GM23338 (cell line): ENCODE measurements at regions not wholly inside any gene's neighbourhood (a gene's known extent, or its start where the extent isn't known, plus 50 kb on each side); places are given as distances from the start of the nearest gene placed in this dataset.

Experiments
- ATAC-seq: fragments of 200-7000 bp; cut with Tn5 transposase; 3 replicates; pipeline ENCODE4 v1.9.1; 2020
- DNase-seq: peaks from one replicate; pipeline ENCODE4 v3.0.0-alpha.2; 2015; ENCODE audit warnings: low spot score
- H2AFZ ChIP-seq: fragments of 200-600 bp; sonication (generic); 2 replicates; pipeline ENCODE4 v1.8.0; 2016; ENCODE audit warnings: antibody characterized with exemption, mild to moderate bottlenecking, moderate library complexity
- H3F3A ChIP-seq: fragments of 200-600 bp; sonication (generic); replicated peaks from 2 replicates; pipeline ENCODE4 v1.8.0; 2017; ENCODE audit warnings: antibody characterized with exemption, mixed run types, low read depth
- H3K27ac ChIP-seq: fragments of 200-600 bp; sonication (generic); 2 replicates; pipeline ENCODE4 v1.6.1; 2016; ENCODE audit warnings: low read depth
- H3K27me3 ChIP-seq: fragments of 200-600 bp; sonication (generic); 2 replicates; pipeline ENCODE4 v1.8.0; 2016; ENCODE audit warnings: mild to moderate bottlenecking, mixed run types, moderate library complexity; ENCODE audit not compliant: insufficient read depth
- H3K36me3 ChIP-seq: fragments of 200-600 bp; sonication (generic); 2 replicates; pipeline ENCODE4 v1.8.0; 2016; ENCODE audit warnings: mild to moderate bottlenecking; ENCODE audit not compliant: insufficient read depth
- H3K4me1 ChIP-seq: fragments of 200-600 bp; sonication (generic); 2 replicates; pipeline ENCODE4 v1.8.0; 2016; ENCODE audit warnings: mild to moderate bottlenecking, moderate library complexity; ENCODE audit not compliant: insufficient read depth
- H3K4me2 ChIP-seq: fragments of 200-600 bp; sonication (generic); 2 replicates; pipeline ENCODE4 v1.7.1; 2017; ENCODE audit warnings: mixed run types
- H3K4me3 ChIP-seq: fragments of 200-600 bp; sonication (generic); 2 replicates; pipeline ENCODE4 v1.6.1; 2016; ENCODE audit warnings: mixed run types
- H3K79me2 ChIP-seq: fragments of 200-600 bp; sonication (generic); replicated peaks from 2 replicates; pipeline ENCODE4 v1.8.0; 2017; ENCODE audit warnings: mild to moderate bottlenecking; ENCODE audit not compliant: insufficient read depth
- H3K9me2 ChIP-seq: fragments of 200-600 bp; sonication (generic); 2 replicates; pipeline ENCODE4 v1.8.0; 2017; ENCODE audit not compliant: insufficient read depth
- H4K20me1 ChIP-seq: fragments of 200-600 bp; sonication (generic); replicated peaks from 2 replicates; pipeline ENCODE4 v1.8.0; 2017; ENCODE audit warnings: mild to moderate bottlenecking; ENCODE audit not compliant: insufficient read depth
- H3K27ac Mint-ChIP-seq: 2 replicates; pipeline ENCODE4 v1.8.0; 2020; ENCODE audit warnings: inconsistent platforms, mild to moderate bottlenecking, moderate library complexity, mixed read lengths
- H3K27me3 Mint-ChIP-seq: 3 replicates; pipeline ENCODE4 v1.8.0; 2022; ENCODE audit warnings: low read depth, mild to moderate bottlenecking, moderate library complexity, mixed read lengths, inconsistent platforms; ENCODE audit not compliant: insufficient read depth, poor library complexity
- H3K36me3 Mint-ChIP-seq: 3 replicates; pipeline ENCODE4 v1.8.0; 2021; ENCODE audit warnings: low read depth, mild to moderate bottlenecking, inconsistent platforms, moderate library complexity, mixed read lengths
- H3K4me1 Mint-ChIP-seq: 3 replicates; pipeline ENCODE4 v1.8.0; 2020; ENCODE audit warnings: mild to moderate bottlenecking, inconsistent platforms, mixed read lengths
- H3K4me3 Mint-ChIP-seq: 3 replicates; pipeline ENCODE4 v1.8.0; 2021; ENCODE audit warnings: moderate library complexity, mild to moderate bottlenecking, inconsistent platforms, mixed read lengths
- H3K9me3 Mint-ChIP-seq: 3 replicates; pipeline ENCODE4 v1.8.0; 2020; ENCODE audit warnings: moderate library complexity, mild to moderate bottlenecking, inconsistent platforms, mixed read lengths
- CTCF ChIP-seq, 2 experiments: fragments of 200-600 bp in 1 of 2; sonication (generic) in 1 of 2; conservative IDR thresholded peaks; 2 replicates each; pipeline versions ENCODE4 v1.5.1 to v1.6.1; 2016 to 2017; ENCODE audit warnings: antibody characterized with exemption in 2 of 2, low read depth in 2 of 2, mild to moderate bottlenecking in 2 of 2, moderate library complexity in 1 of 2
- ETS1 ChIP-seq: IDR thresholded peaks from 2 replicates; pipeline ENCODE4 v1.6.1; 2016; ENCODE audit warnings: antibody characterized with exemption
- EZH2 ChIP-seq: fragments of 200-600 bp; sonication (generic); IDR thresholded peaks from one replicate; pipeline ENCODE4 v1.8.0; 2017; ENCODE audit warnings: antibody characterized with exemption, mild to moderate bottlenecking, low read depth; ENCODE audit not compliant: unreplicated experiment
- EZH2phosphoT487 ChIP-seq: fragments of 200-600 bp; sonication (generic); IDR thresholded peaks from one replicate; pipeline ENCODE4 v1.8.1; 2018; ENCODE audit warnings: antibody characterized with exemption; ENCODE audit not compliant: unreplicated experiment
- JUNB ChIP-seq: IDR thresholded peaks from one replicate; pipeline ENCODE4 v1.6.1; 2016; ENCODE audit warnings: antibody characterized with exemption; ENCODE audit not compliant: unreplicated experiment
- NANOG ChIP-seq: IDR thresholded peaks from 2 replicates; pipeline ENCODE4 v1.6.1; 2016; ENCODE audit warnings: antibody characterized with exemption, borderline replicate concordance
- STAT1 ChIP-seq: IDR thresholded peaks from one replicate; pipeline ENCODE4 v1.6.1; 2016; ENCODE audit warnings: antibody characterized with exemption; ENCODE audit not compliant: unreplicated experiment
- ZNF114 ChIP-seq: fragments of 250-450 bp; sonication (Bioruptor Pico); IDR thresholded peaks from 2 replicates; pipeline ENCODE4 v1.5.0; 2020; ENCODE audit warnings: mild to moderate bottlenecking, moderate library complexity
- ZNF331 ChIP-seq: fragments of 250-450 bp; sonication (Bioruptor Pico); IDR thresholded peaks from 2 replicates; pipeline ENCODE4 v1.5.0; 2020; ENCODE audit warnings: low read depth, mild to moderate bottlenecking, moderate library complexity
- ZNF462 ChIP-seq: fragments of 250-450 bp; sonication (Bioruptor Pico); IDR thresholded peaks from 2 replicates; pipeline ENCODE4 v1.5.0; 2020; ENCODE audit warnings: mild to moderate bottlenecking, moderate library complexity

DNA sequence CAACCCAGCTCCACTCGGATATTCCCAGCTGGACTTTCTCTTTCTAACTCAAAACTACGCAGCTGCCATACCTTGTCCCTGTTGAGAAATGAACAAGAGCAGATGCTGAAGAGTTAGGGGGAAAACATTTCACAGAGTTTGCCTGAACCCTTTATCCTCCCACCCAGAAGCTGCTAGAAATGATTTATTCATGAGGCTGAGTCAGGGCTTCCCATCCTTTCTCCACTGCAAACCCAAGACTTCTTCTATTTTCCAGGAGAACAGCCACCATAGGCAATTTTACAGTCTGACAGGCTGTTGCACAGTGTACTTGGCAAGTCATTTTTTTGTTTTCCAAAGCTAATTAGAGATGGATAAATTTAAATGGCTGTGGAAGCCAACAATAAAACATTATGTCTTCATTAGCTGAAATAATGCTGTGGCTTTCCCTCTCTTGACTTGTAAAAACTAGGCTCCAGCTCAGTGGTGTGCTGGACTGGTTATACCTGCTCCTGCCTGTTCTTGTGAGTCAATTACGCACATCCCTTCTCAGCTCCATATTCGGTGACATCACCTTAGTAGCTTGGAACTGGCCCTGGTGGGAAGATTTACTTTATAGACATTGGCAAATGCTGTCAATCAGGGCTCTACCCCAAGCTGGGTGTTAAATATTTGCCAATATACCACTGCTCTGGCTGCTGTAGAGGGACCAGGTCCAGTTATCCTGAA is 71.9 kb downstream of the KIF4B start:
- Mint-ChIP-seq H3K4me1 (peaks cover 8% of the 10 kb centered on the region; the same call in 2 of the 3 replicates), H3K27me3 (peaks cover 1% of the 10 kb centered on the region), H3K36me3 (no peaks in the 10 kb centered on the region), H3K9me3 (no peaks in the 10 kb centered on the region), H3K4me3 (no peak overlapping the region), H3K27ac (no peak overlapping the region)
- H3K79me2 ChIP-seq: no peaks in the 10 kb centered on the region
- no peak overlapping the region for H3K4me3 ChIP-seq
- H3K36me3 ChIP-seq: no peaks in the 10 kb centered on the region
- H3K4me1 ChIP-seq: no peaks in the 10 kb centered on the region; the same call in 1 of the 2 replicates
- H3F3A ChIP-seq: no peaks in the 10 kb centered on the region
- no peak overlapping the region for H3K4me2 ChIP-seq
- no peaks in the 10 kb centered on the region; the same call in 1 of the 2 replicates for H4K20me1 ChIP-seq
- no peaks in the 10 kb centered on the region for H3K27me3 ChIP-seq
- TF ChIP-seq ZNF462: no peak
- DNase-seq (no peak), ATAC-seq (no peak)
- 0 out of 2 replicates have a peak overlapping the region, but pooled peaks have one; percentile 63 for H2AFZ ChIP-seq
- no peak overlapping the region for H3K27ac ChIP-seq
- peaks cover 4% of the 10 kb centered on the region; the same call in 1 of the 2 replicates for H3K9me2 ChIP-seq

DNA sequence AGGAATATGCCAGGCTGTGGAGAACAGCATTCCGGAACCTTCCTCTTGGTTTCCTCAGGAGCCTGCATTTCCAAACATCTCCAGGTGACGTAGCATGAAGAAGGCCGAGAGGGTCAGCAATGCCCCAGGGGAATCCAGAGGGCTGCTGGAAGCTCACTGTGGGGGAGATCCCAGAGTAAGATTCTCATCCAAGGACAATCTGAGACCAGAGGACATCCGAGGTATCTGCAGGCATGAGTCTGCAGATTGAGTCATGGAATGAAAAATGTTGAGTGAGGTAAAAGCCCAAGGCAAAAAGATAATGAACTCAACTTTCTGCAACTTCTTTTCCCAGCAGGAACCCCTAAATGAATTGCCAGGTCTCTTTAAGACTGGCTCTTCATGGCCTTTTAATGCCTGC is 73.5 kb downstream of the KIF4B start:
- H3K27ac Mint-ChIP-seq: no peak overlapping the region
- no peaks in the 10 kb centered on the region; the same call in 1 of the 2 replicates for H4K20me1 ChIP-seq
- no peaks in the 10 kb centered on the region for H3K4me1 Mint-ChIP-seq
- no peaks in the 10 kb centered on the region for H3K4me1 ChIP-seq
- no peak overlapping the region for H3K27ac ChIP-seq
- H3K27me3 Mint-ChIP-seq: peaks cover 1% of the 10 kb centered on the region
- peak overlapping the region; percentile 52 for H2AFZ ChIP-seq
- H3K4me3 ChIP-seq: no peak overlapping the region
- no peaks in the 10 kb centered on the region for H3K36me3 Mint-ChIP-seq
- no peaks in the 10 kb centered on the region for H3F3A ChIP-seq
- DNase-seq (no peak), ATAC-seq (no peak)
- H3K4me3 Mint-ChIP-seq: no peak overlapping the region
- H3K27me3 ChIP-seq: no peaks in the 10 kb centered on the region
- H3K9me3 Mint-ChIP-seq: no peaks in the 10 kb centered on the region
- no peak overlapping the region for H3K4me2 ChIP-seq
- no peaks in the 10 kb centered on the region for H3K36me3 ChIP-seq
- no peaks in the 10 kb centered on the region for H3K79me2 ChIP-seq
- peaks cover 4% of the 10 kb centered on the region; the same call in 1 of the 2 replicates for H3K9me2 ChIP-seq
- TF ChIP-seq NANOG (no peak), JUNB (no peak), EZH2phosphoT487 (no peak), EZH2 (no peak), CTCF (conservative IDR thresholded peaks at IDR 0.05; ENCODE audit: low read depth in 2 of 2) (no peak), ZNF114 (no peak), ZNF331 (CRISPR knock-in tag) (no peak), STAT1 (no peak), ETS1 (no peak)
